Right lobe of liver (tissue), 6 donors: ENCODE measurements at regions not wholly inside any gene's neighbourhood (a gene's known extent, or its start where the extent isn't known, plus 50 kb on each side); places are given as distances from the start of the nearest gene placed in this dataset.

Experiments
- ATAC-seq, 4 donors: fragments of 200-7000 bp; cut with Tn5 transposase; one replicate each; pipeline ENCODE4 v1.9.1; 2020; ENCODE audit warnings: mild to moderate bottlenecking in 4 of 4, moderate library complexity in 4 of 4
- DNase-seq, 3 donors: peaks; one replicate each; pipeline ENCODE4 v3.0.0-alpha.2; 2020
- H3K27ac ChIP-seq, 3 donors: fragments of 200-600 bp; one replicate each; pipeline ENCODE4 v1.8.0; 2022
- H3K27me3 ChIP-seq, 2 donors: fragments of 200-600 bp; one replicate each; pipeline ENCODE4 v1.8.0; 2022
- H3K36me3 ChIP-seq, 4 donors: fragments of 200-600 bp; sonication (generic) in 1 of 4; one replicate each; pipeline versions ENCODE4 v1.5.1 to v1.8.0; 2017 to 2022; ENCODE audit warnings: control low read depth in 1 of 4
- H3K4me1 ChIP-seq, 4 donors: fragments of 200-600 bp; sonication (generic) in 1 of 4; one replicate each; pipeline versions ENCODE4 v1.5.1 to v1.8.0; 2017 to 2022; ENCODE audit warnings: control low read depth in 1 of 4
- H3K4me3 ChIP-seq, 3 donors: fragments of 200-600 bp; one replicate each; pipeline ENCODE4 v1.8.0; 2022
- H3K9me3 ChIP-seq, 4 donors: fragments of 200-600 bp; sonication (generic) in 1 of 4; one replicate each; pipeline versions ENCODE4 v1.5.1 to v1.8.0; 2017 to 2022; ENCODE audit warnings: control low read depth in 1 of 4
- CTCF ChIP-seq, 4 donors: fragments of 200-600 bp in 3 of 4; fragments of 450-650 bp in 1 of 4; IDR thresholded peaks; one replicate each; pipeline versions ENCODE4 v1.5.1 to v1.8.0; 2016 to 2022; ENCODE audit warnings: antibody characterized with exemption in 4 of 4, mild to moderate bottlenecking in 2 of 4
- POLR2A ChIP-seq: fragments of 450-650 bp; IDR thresholded peaks from one replicate; pipeline ENCODE4 v1.6.1; 2017; ENCODE audit warnings: antibody characterized with exemption, mild to moderate bottlenecking
- WGBS: methylation state at CpG from one replicate; pipeline ENCODE4 v1.1.6; 2018; ENCODE audit warnings: low coverage, low lambda C conversion rate; ENCODE audit not compliant: insufficient coverage; ENCODE audit errors: missing lambda C conversion rate; 5-methylcytosine and 5-hydroxymethylcytosine counted together
- intact Hi-C, 2 donors: fragments of 100-400 bp; cut with DNase I; formaldehyde crosslinking; loops; one replicate each; pipeline versions ENCODE4 v1.11.2 to v1.14.1; 2022
- donor health status: DM: no; HTN: yes; CAD: no.
- donor health status: DM: no; HTN: no; CAD: no.
- donor health status: DM: no; HTN: no; CAD: no.
- donor health status: DM: no; HTN: yes; CAD: no.
- donor health status: DM: no; HTN: yes; CAD: no.

- H3K27me3 ChIP-seq = no peaks in the 10 kb centered on the region
- H3K9me3 ChIP-seq = no peaks in the 10 kb centered on the region
- intact Hi-C loops = no loop called here
- DNase-seq = peak in 2 of 3 donors; percentile 34 to 47
- H3K27ac ChIP-seq = no peak overlapping the region
- no peak overlapping the region for H3K4me3 ChIP-seq
- peak; percentile 99 to 100 (median 100) for ATAC-seq
- WGBS = 35% methylated on average over 6 of the region's 6 CpGs
- TF ChIP-seq CTCF (IDR thresholded peaks at IDR 0.05) (peak; percentile 88 to 91 (median 90)), POLR2A (no peak)
- H3K36me3 ChIP-seq = no peaks in the 10 kb centered on the region
- H3K4me1 ChIP-seq = peaks cover 0 to 2% (median 0%) of the 10 kb centered on the region in 4 donors
These were observed 343.5 kb downstream of the RAPGEF2 start for GRCh38 chr4:159446266-159446976.

- DNase-seq = no peak
- Histone ChIP-seq H3K4me3 (no peak overlapping the region), H3K27me3 (no peaks in the 10 kb centered on the region), H3K36me3 (no peaks in the 10 kb centered on the region), H3K4me1 (peaks cover 0 to 2% (median 0%) of the 10 kb centered on the region in 4 donors), H3K9me3 (no peaks in the 10 kb centered on the region), H3K27ac (no peak overlapping the region)
- no peak for TF ChIP-seq POLR2A
- no peak for TF ChIP-seq CTCF (IDR thresholded peaks at IDR 0.05)
- intact Hi-C loops = no loop called here
- WGBS = 43% methylated on average over 4 of the region's 4 CpGs
- ATAC-seq = no peak
These were observed 344.4 kb downstream of the RAPGEF2 start for GRCh38 chr4:159447296-159447695.

- no peak for DNase-seq
- H3K36me3 ChIP-seq = no peaks in the 10 kb centered on the region
- TF ChIP-seq POLR2A (no peak), CTCF (IDR thresholded peaks at IDR 0.05) (no peak)
- H3K27ac ChIP-seq = no peak overlapping the region
- ATAC-seq = no peak
- 100% methylated on average over 2 of the region's 2 CpGs for WGBS
- H3K9me3 ChIP-seq = no peaks in the 10 kb centered on the region
- intact Hi-C loops = no loop called here
- peaks cover 0 to 1% (median 0%) of the 10 kb centered on the region in 4 donors for H3K4me1 ChIP-seq
- no peak overlapping the region for H3K4me3 ChIP-seq
- H3K27me3 ChIP-seq = no peaks in the 10 kb centered on the region
These were observed 348.1 kb downstream of the RAPGEF2 start for GRCh38 chr4:159451006-159451405.

GRCh38 chr4:159455675-159456237, 352.9 kb downstream of the RAPGEF2 start:
- H3K27me3 ChIP-seq = no peaks in the 10 kb centered on the region
- 18% methylated on average over 3 of the region's 3 CpGs for WGBS
- no peaks in the 10 kb centered on the region for H3K9me3 ChIP-seq
- no peak for DNase-seq
- no peak overlapping the region for H3K27ac ChIP-seq
- H3K4me3 ChIP-seq = no peak overlapping the region
- no peaks in the 10 kb centered on the region for H3K36me3 ChIP-seq
- no peaks in the 10 kb centered on the region for H3K4me1 ChIP-seq
- TF ChIP-seq POLR2A = no peak
- peak; percentile 11 to 59 (median 52) for TF ChIP-seq CTCF (IDR thresholded peaks at IDR 0.05)
- peak; percentile 61 to 71 (median 68) for ATAC-seq
- intact Hi-C loops = no loop called here
